ENCODE measurements at regions not wholly inside any gene's neighbourhood (a gene's known extent, or its start where the extent isn't known, plus 50 kb on each side); places are given as distances from the start of the nearest gene placed in this dataset.

- no peak for DNase-seq (ENCODE audit: extremely low read depth, low read depth)
- TF ChIP-seq CTCF (IDR thresholded peaks at IDR 0.05; ENCODE audit: low read depth, low read length) = no peak
Measured at GRCh38 chrX:138345801-138346200, 365.7 kb downstream of the FGF13 start.

GRCh38 chrX:138349351-138349750 is 362.2 kb downstream of the FGF13 start:
- TF ChIP-seq CTCF (IDR thresholded peaks at IDR 0.05; ENCODE audit: low read depth, low read length) = no peak
- no peak for DNase-seq (ENCODE audit: extremely low read depth, low read depth)

- no peak for DNase-seq (ENCODE audit: extremely low read depth, low read depth)
- TF ChIP-seq CTCF (IDR thresholded peaks at IDR 0.05; ENCODE audit: low read depth, low read length) = no peak
Measured at GRCh38 chrX:138378876-138379275, 332.6 kb downstream of the FGF13 start.

GRCh38 chrX:138408101-138408500 is 303.4 kb downstream of the FGF13 start:
- no peak for DNase-seq (ENCODE audit: extremely low read depth, low read depth)
- no peak for TF ChIP-seq CTCF (IDR thresholded peaks at IDR 0.05; ENCODE audit: low read depth, low read length)

GRCh38 chrX:138411048-138411447 is 300.5 kb downstream of the FGF13 start:
- TF ChIP-seq CTCF (IDR thresholded peaks at IDR 0.05; ENCODE audit: low read depth, low read length) = no peak
- DNase-seq (ENCODE audit: extremely low read depth, low read depth) = no peak
